Esophagus mucosa (tissue), 1 donor: ENCODE measurements at regions not wholly inside any gene's neighbourhood (a gene's known extent, or its start where the extent isn't known, plus 50 kb on each side); places are given as distances from the start of the nearest gene placed in this dataset.

Experiments used
- ATAC-seq: fragments of 200-7000 bp; cut with Tn5 transposase; one replicate; pipeline ENCODE4 v1.9.1; 2020
- donor health status: DM: yes; HTN: yes; CAD: no.

- ATAC-seq: no peak
These were observed 225.0 kb downstream of the JRKL start for GRCh38 chr11:96614846-96615245.

GRCh38 chr11:96620464-96621044 is 230.7 kb downstream of the JRKL start:
- ATAC-seq: no peak

- ATAC-seq: no peak
These were observed 231.3 kb downstream of the JRKL start for GRCh38 chr11:96621161-96621560.

- peak; percentile 23 for ATAC-seq
These were observed 232.3 kb downstream of the JRKL start for GRCh38 chr11:96622026-96622634.

- ATAC-seq: no peak
These were observed 234.3 kb downstream of the JRKL start for GRCh38 chr11:96624126-96624525.

- ATAC-seq: no peak
These were observed 237.6 kb downstream of the JRKL start for GRCh38 chr11:96627376-96627775.

GRCh38 chr11:96635655-96636054 is 245.8 kb downstream of the JRKL start:
- no peak for ATAC-seq

GRCh38 chr11:96641261-96641660 is 251.4 kb downstream of the JRKL start:
- no peak for ATAC-seq

GRCh38 chr11:96642583-96642982 is 252.8 kb downstream of the JRKL start:
- no peak for ATAC-seq

- ATAC-seq: no peak
These were observed 253.4 kb downstream of the JRKL start for GRCh38 chr11:96643173-96643572.

- ATAC-seq: no peak
These were observed 257.8 kb downstream of the JRKL start for GRCh38 chr11:96647621-96648020.

GRCh38 chr11:96648991-96649390 is 259.2 kb downstream of the JRKL start:
- ATAC-seq: no peak

- ATAC-seq: no peak
These were observed 262.7 kb downstream of the JRKL start for GRCh38 chr11:96652516-96652915.

GRCh38 chr11:96655474-96655873 is 265.7 kb downstream of the JRKL start:
- ATAC-seq: no peak

- no peak for ATAC-seq
These were observed 268.6 kb downstream of the JRKL start for GRCh38 chr11:96658436-96658835.

GRCh38 chr11:96664110-96664509 is 274.3 kb downstream of the JRKL start:
- ATAC-seq: no peak

- no peak for ATAC-seq
These were observed 290.6 kb downstream of the JRKL start for GRCh38 chr11:96680211-96681018.

GRCh38 chr11:96681019-96681716 is 291.4 kb downstream of the JRKL start:
- no peak for ATAC-seq

GRCh38 chr11:96694338-96694737 is 304.5 kb downstream of the JRKL start:
- ATAC-seq: no peak

GRCh38 chr11:96696731-96697130 is 306.9 kb downstream of the JRKL start:
- no peak for ATAC-seq

- no peak for ATAC-seq
These were observed 307.7 kb downstream of the JRKL start for GRCh38 chr11:96697466-96697865.

GRCh38 chr11:96704847-96705246 is 315.0 kb downstream of the JRKL start:
- no peak for ATAC-seq

- ATAC-seq: no peak
These were observed 316.9 kb downstream of the JRKL start for GRCh38 chr11:96706761-96707160.
